Activated CD4-positive, alpha-beta T cell treated with anti-CD3 and anti-CD28 coated beads, Interleukin-2, amount 50 U/mL, for 24 hours (primary cell): ENCODE measurements at regions not wholly inside any gene's neighbourhood (a gene's known extent, or its start where the extent isn't known, plus 50 kb on each side); places are given as distances from the start of the nearest gene placed in this dataset.

ENCODE experiments used
- DNase-seq, 2 donors: peaks; one replicate each; pipeline ENCODE4 v3.0.0-alpha.2; 2020; ENCODE audit warnings: low read depth in 1 of 2, low spot score in 1 of 2

GRCh38 chr12:93152617-93153016, 223.5 kb upstream of the EEA1 start:
- no peak for DNase-seq

GRCh38 chr12:93153321-93153720, 224.2 kb upstream of the EEA1 start:
- no peak for DNase-seq

- no peak for DNase-seq
Measured at GRCh38 chr12:93154096-93154728, 223.5 kb upstream of the NUDT4 start.

GRCh38 chr12:93154753-93155480, 222.8 kb upstream of the NUDT4 start:
- no peak for DNase-seq

GRCh38 chr12:93156086-93156716, 221.5 kb upstream of the NUDT4 start:
- DNase-seq: no peak

- DNase-seq: no peak
Measured at GRCh38 chr12:93157279-93157678, 220.4 kb upstream of the NUDT4 start.

GRCh38 chr12:93158065-93158843, 219.5 kb upstream of the NUDT4 start:
- DNase-seq: no peak

- DNase-seq: no peak
Measured at GRCh38 chr12:93163260-93164036, 214.3 kb upstream of the NUDT4 start.

GRCh38 chr12:93164103-93164880, 213.4 kb upstream of the NUDT4 start:
- DNase-seq: no peak

GRCh38 chr12:93165384-93165932, 212.3 kb upstream of the NUDT4 start:
- no peak for DNase-seq

- no peak for DNase-seq
Measured at GRCh38 chr12:93166541-93167307, 211.0 kb upstream of the NUDT4 start.

GRCh38 chr12:93167331-93167730, 210.4 kb upstream of the NUDT4 start:
- DNase-seq: no peak

- peak; percentile 1 to 43 for DNase-seq
Measured at GRCh38 chr12:93167841-93168492, 209.8 kb upstream of the NUDT4 start.

GRCh38 chr12:93168751-93169150, 209.0 kb upstream of the NUDT4 start:
- DNase-seq: no peak

GRCh38 chr12:93169536-93169935, 208.2 kb upstream of the NUDT4 start:
- no peak for DNase-seq

GRCh38 chr12:93170928-93171327, 206.8 kb upstream of the NUDT4 start:
- DNase-seq: no peak

GRCh38 chr12:93173178-93173957, 204.4 kb upstream of the NUDT4 start:
- DNase-seq: no peak

GRCh38 chr12:93174048-93174447, 203.7 kb upstream of the NUDT4 start:
- no peak for DNase-seq
